Thyroid gland (tissue), 4 donors: ENCODE measurements at regions not wholly inside any gene's neighbourhood (a gene's known extent, or its start where the extent isn't known, plus 50 kb on each side); places are given as distances from the start of the nearest gene placed in this dataset.

Experiments
- DNase-seq, 2 donors: peaks; one replicate each; pipeline ENCODE4 v3.0.0-alpha.2; 2019
- H3K27ac ChIP-seq, 3 donors: fragments of 200-600 bp; sonication (generic); 1 replicate in 2 of 3; 2 replicates in 1 of 3; pipeline ENCODE4 v1.5.1; 2016 to 2019; ENCODE audit warnings: mild to moderate bottlenecking in 1 of 3, moderate library complexity in 1 of 3
- H3K27me3 ChIP-seq: fragments of 200-600 bp; sonication (generic); one replicate; pipeline ENCODE4 v1.5.1; 2019
- H3K36me3 ChIP-seq, 2 donors: fragments of 200-600 bp; sonication (generic); one replicate each; pipeline ENCODE4 v1.5.1; 2016 to 2019
- H3K4me1 ChIP-seq, 2 donors: fragments of 200-600 bp; sonication (generic); one replicate each; pipeline ENCODE4 v1.5.1; 2017 to 2019
- H3K4me3 ChIP-seq, 3 donors: fragments of 200-600 bp; sonication (generic); replicated peaks in 1 of 3; 1 replicate in 2 of 3; 2 replicates in 1 of 3; pipeline ENCODE4 v1.5.1; 2016; ENCODE audit warnings: mild to moderate bottlenecking in 1 of 3
- H3K9me3 ChIP-seq: fragments of 200-600 bp; sonication (generic); one replicate; pipeline ENCODE4 v1.5.1; 2017
- POLR2A ChIP-seq, 2 donors: fragments of 450-650 bp; IDR thresholded peaks; one replicate each; pipeline ENCODE4 v1.6.1; 2017; ENCODE audit warnings: antibody characterized with exemption in 2 of 2, mild to moderate bottlenecking in 2 of 2, moderate library complexity in 1 of 2
- WGBS, 2 donors: methylation state at CpG; one replicate each; pipeline ENCODE4 v1.1.5; 2017; 5-methylcytosine and 5-hydroxymethylcytosine counted together
- intact Hi-C: fragments of 100-400 bp; cut with DNase I; formaldehyde crosslinking; loops from one replicate; pipeline ENCODE4 v1.15.1; 2023
- TF ChIP-seq, protein P1 (sequence below), 6 experiments: fragments of 200-600 bp in 3 of 6; fragments of 450-650 bp in 3 of 6; sonication (generic) in 3 of 6; IDR thresholded peaks; one replicate each; pipeline ENCODE4 v1.5.1; 2016 to 2019; ENCODE audit warnings: antibody characterized with exemption in 6 of 6, mild to moderate bottlenecking in 2 of 6, inconsistent platforms in 1 of 6, moderate library complexity in 1 of 6

DNA sequence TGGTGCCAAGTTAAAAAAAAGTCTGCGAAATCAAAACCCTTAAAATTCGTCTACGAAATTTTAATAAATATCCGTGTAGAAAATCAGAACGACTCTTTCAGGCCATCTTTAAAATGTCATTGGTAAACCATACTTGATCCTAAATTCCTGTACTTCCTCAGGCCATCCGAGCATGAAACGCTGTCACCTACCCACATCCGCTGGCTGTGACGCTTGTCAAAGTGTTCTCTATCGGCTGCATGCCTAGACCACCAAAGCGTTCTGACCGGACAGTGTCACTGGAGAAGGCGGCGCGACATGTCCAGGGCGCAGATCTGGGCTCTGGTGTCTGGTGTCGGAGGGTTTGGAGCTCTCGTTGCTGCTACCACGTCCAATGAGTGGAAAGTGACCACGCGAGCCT is 119.0 kb upstream of the CLDN10 start:
- 92% methylated on average over 21 of the region's 21 CpGs for WGBS, 2 donors
- intact Hi-C loops, result no loop called here

DNA sequence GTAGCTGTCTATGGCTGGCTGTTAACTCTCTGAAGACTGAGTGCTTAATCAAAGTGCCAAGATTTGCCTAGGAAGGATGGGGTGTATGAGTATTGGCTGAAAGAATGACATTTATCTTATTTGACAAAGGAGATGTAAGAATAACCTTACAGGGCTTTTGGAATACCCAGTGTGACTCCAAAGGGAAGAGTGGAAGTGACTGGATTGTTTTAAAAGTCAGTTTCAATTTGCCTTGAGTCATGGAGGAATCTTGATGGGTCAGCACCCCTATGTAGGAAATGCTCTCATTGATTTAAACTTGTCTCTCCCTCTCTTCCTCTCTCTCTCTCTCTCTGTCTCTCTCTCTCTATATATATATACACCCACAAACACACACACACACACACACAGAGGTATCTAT is 118.4 kb upstream of the CLDN10 start:
- Histone ChIP-seq H3K9me3 (no peaks in the 10 kb centered on the region), H3K36me3 (no peaks in the 10 kb centered on the region), H3K27ac (no peak overlapping the region), H3K4me3 (no peak overlapping the region), H3K4me1 (no peaks in the 10 kb centered on the region), H3K27me3 (no peaks in the 10 kb centered on the region)
- no peak for DNase-seq
- no peak for TF ChIP-seq POLR2A (IDR thresholded peaks at IDR 0.05)
- TF ChIP-seq, protein P1, sequence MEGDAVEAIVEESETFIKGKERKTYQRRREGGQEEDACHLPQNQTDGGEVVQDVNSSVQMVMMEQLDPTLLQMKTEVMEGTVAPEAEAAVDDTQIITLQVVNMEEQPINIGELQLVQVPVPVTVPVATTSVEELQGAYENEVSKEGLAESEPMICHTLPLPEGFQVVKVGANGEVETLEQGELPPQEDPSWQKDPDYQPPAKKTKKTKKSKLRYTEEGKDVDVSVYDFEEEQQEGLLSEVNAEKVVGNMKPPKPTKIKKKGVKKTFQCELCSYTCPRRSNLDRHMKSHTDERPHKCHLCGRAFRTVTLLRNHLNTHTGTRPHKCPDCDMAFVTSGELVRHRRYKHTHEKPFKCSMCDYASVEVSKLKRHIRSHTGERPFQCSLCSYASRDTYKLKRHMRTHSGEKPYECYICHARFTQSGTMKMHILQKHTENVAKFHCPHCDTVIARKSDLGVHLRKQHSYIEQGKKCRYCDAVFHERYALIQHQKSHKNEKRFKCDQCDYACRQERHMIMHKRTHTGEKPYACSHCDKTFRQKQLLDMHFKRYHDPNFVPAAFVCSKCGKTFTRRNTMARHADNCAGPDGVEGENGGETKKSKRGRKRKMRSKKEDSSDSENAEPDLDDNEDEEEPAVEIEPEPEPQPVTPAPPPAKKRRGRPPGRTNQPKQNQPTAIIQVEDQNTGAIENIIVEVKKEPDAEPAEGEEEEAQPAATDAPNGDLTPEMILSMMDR (IDR thresholded peaks at IDR 0.05), result no peak
- intact Hi-C loops, result no loop called here

More for the DNA sequence above, 119.0 kb upstream of the CLDN10 start:
- H3K4me3 ChIP-seq, result no peak overlapping the region
- no peak for DNase-seq
- TF ChIP-seq, protein P1 (IDR thresholded peaks at IDR 0.05), result no peak
- no peak for TF ChIP-seq POLR2A (IDR thresholded peaks at IDR 0.05)
- H3K4me1 ChIP-seq, result no peaks in the 10 kb centered on the region
- no peaks in the 10 kb centered on the region for H3K27me3 ChIP-seq
- H3K27ac ChIP-seq, result no peak overlapping the region
- no peaks in the 10 kb centered on the region for H3K9me3 ChIP-seq
- no peaks in the 10 kb centered on the region for H3K36me3 ChIP-seq

DNA sequence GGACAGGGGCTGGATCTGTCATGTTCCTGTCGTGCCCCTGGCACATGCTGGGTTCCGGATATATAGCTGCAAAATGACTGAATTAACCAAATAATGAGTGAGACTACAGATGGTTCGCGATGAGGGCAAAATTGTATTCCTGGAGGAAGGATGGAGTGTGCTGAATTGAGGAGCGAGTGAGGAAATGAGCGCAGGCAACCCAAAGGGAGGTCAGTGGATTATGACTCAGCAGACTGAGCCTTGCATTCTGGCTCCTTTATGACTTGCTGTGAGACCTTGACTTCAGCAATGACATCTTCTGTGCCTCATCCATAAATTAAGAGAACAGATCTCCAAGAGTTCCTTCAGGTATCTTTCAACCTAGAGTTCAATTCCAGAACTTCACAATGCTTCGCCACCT is 115.0 kb upstream of the CLDN10 start:
- Histone ChIP-seq H3K36me3 (no peaks in the 10 kb centered on the region), H3K4me3 (no peak overlapping the region), H3K27ac (no peak overlapping the region), H3K27me3 (no peaks in the 10 kb centered on the region), H3K4me1 (no peaks in the 10 kb centered on the region), H3K9me3 (no peaks in the 10 kb centered on the region)
- intact Hi-C loops, result no loop called here
- no peak for DNase-seq
- WGBS, 2 donors, result 91 to 93% methylated on average over 7 of the region's 7 CpGs
- no peak for TF ChIP-seq POLR2A (IDR thresholded peaks at IDR 0.05)
- TF ChIP-seq, protein P1 (IDR thresholded peaks at IDR 0.05), result no peak

DNA sequence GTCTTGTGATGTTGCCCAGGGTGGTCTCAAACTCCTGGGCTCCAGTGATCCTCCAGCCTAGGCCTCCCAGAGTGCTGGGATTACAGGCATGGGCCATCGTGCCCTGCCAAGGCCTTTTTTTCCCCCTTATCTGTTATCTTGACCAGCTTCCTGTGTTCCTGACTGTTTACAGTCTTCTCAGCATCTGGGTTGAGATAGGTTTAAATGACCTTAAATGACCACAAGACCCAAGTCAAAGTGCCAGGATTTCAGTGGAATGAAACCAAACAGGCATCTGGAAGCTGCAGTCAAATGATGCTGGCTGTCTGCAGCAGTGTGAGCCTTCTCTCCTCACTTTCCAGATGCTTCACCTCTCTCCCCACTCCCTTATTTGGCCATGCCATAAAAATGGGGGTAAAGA is 114.2 kb upstream of the CLDN10 start:
- Histone ChIP-seq H3K27ac (no peak overlapping the region), H3K9me3 (no peaks in the 10 kb centered on the region), H3K27me3 (no peaks in the 10 kb centered on the region), H3K4me3 (no peak overlapping the region), H3K4me1 (no peaks in the 10 kb centered on the region), H3K36me3 (no peaks in the 10 kb centered on the region)
- no peak for TF ChIP-seq POLR2A (IDR thresholded peaks at IDR 0.05)
- TF ChIP-seq, protein P1 (IDR thresholded peaks at IDR 0.05), result no peak
- intact Hi-C loops, result no loop called here
- WGBS, 2 donors, result 58 to 69% methylated on average over 1 of the region's 1 CpG
- DNase-seq, result no peak

DNA sequence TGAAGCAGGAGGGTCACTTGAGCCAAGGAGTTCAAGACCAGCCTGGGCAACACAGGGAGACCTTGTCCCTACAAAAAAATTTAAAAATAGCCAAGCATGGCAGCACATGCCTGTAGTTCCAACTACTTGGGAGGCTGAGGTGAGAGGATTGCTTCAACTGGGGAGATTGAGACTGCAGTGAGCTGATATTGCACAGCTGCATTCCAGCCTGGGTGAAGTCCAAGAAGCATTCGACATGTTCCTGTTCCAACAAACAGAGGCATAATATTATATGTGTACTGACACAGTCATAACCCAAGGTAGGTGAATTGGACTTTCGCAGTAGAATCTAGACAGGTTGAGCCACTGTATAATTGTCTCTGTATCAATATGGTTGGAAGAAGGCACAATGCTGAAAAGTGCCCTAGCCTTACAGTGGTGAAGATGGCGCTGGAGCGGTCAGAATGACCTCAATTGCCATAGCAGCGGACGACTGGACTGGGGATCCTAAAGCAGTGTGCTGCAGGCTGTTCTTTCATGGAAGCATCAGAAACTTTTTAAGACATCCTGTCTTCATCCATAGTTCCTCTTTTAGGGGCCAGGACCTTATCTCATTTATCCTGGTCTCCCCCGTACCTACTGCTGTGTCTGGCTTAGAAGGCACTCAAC is 112.0 kb upstream of the CLDN10 start:
- H3K36me3 ChIP-seq, result no peaks in the 10 kb centered on the region
- TF ChIP-seq, protein P1 (IDR thresholded peaks at IDR 0.05), result no peak
- TF ChIP-seq POLR2A (IDR thresholded peaks at IDR 0.05), result no peak
- H3K27ac ChIP-seq, result no peak overlapping the region
- intact Hi-C loops, result no loop called here
- WGBS, 2 donors, result 85 to 93% methylated on average over 7 of the region's 7 CpGs
- H3K4me1 ChIP-seq, result no peaks in the 10 kb centered on the region
- no peaks in the 10 kb centered on the region for H3K27me3 ChIP-seq
- no peak overlapping the region for H3K4me3 ChIP-seq
- no peak for DNase-seq
- no peaks in the 10 kb centered on the region for H3K9me3 ChIP-seq
